ENCODE measurements at regions not wholly inside any gene's neighbourhood (a gene's known extent, or its start where the extent isn't known, plus 50 kb on each side); places are given as distances from the start of the nearest gene placed in this dataset.
"Not testable (repeated sequence)": the region's sequence is repeated elsewhere in the genome, so short reads cannot be mapped to it uniquely, and the experiment has no call there.

GRCh38 chr13:108077284-108077683 is 138.1 kb downstream of the LIG4 start:
- no peak for DNase-seq (ENCODE audit: low spot score)

GRCh38 chr13:108074429-108074828 is 140.9 kb downstream of the LIG4 start:
- not testable (repeated sequence) for DNase-seq (ENCODE audit: low spot score)

GRCh38 chr13:108070925-108071324 is 144.4 kb downstream of the LIG4 start:
- DNase-seq (ENCODE audit: low spot score), result no peak

GRCh38 chr13:108070491-108070890 is 144.8 kb downstream of the LIG4 start:
- DNase-seq (ENCODE audit: low spot score), result no peak

GRCh38 chr13:108069521-108070210 is 145.7 kb downstream of the LIG4 start:
- DNase-seq (ENCODE audit: low spot score), result no peak

GRCh38 chr13:108064372-108064771 is 151.0 kb downstream of the LIG4 start:
- DNase-seq (ENCODE audit: low spot score), result not testable (repeated sequence)

- no peak for DNase-seq (ENCODE audit: low spot score)
These were observed 155.2 kb downstream of the LIG4 start for GRCh38 chr13:108060111-108060510.

- no peak for DNase-seq (ENCODE audit: low spot score)
These were observed 159.1 kb downstream of the LIG4 start for GRCh38 chr13:108056278-108056677.

- DNase-seq (ENCODE audit: low spot score), result no peak
These were observed 166.1 kb downstream of the LIG4 start for GRCh38 chr13:108049211-108049610.

- no peak for DNase-seq (ENCODE audit: low spot score)
These were observed 170.4 kb downstream of the LIG4 start for GRCh38 chr13:108044954-108045353.

- not testable (repeated sequence) for DNase-seq (ENCODE audit: low spot score)
These were observed 172.5 kb downstream of the LIG4 start for GRCh38 chr13:108042866-108043265.

GRCh38 chr13:108037348-108037747 is 178.0 kb downstream of the LIG4 start:
- no peak for DNase-seq (ENCODE audit: low spot score)

GRCh38 chr13:108036411-108036932 is 178.9 kb downstream of the LIG4 start:
- no peak for DNase-seq (ENCODE audit: low spot score)

- DNase-seq (ENCODE audit: low spot score), result no peak
These were observed 180.4 kb downstream of the LIG4 start for GRCh38 chr13:108034909-108035410.

GRCh38 chr13:108033800-108034707 is 181.3 kb downstream of the LIG4 start:
- no peak for DNase-seq (ENCODE audit: low spot score)

- DNase-seq (ENCODE audit: low spot score), result no peak
These were observed 183.5 kb downstream of the LIG4 start for GRCh38 chr13:108031865-108032264.

GRCh38 chr13:108030769-108031168 is 184.6 kb downstream of the LIG4 start:
- no peak for DNase-seq (ENCODE audit: low spot score)

GRCh38 chr13:108026680-108027410 is 188.5 kb downstream of the LIG4 start:
- no peak for DNase-seq (ENCODE audit: low spot score)

- DNase-seq (ENCODE audit: low spot score), result no peak
These were observed 195.3 kb downstream of the LIG4 start for GRCh38 chr13:108020027-108020426.

- DNase-seq (ENCODE audit: low spot score), result no peak
These were observed 196.9 kb downstream of the LIG4 start for GRCh38 chr13:108018371-108018870.

GRCh38 chr13:108006619-108007018 is 208.7 kb downstream of the LIG4 start:
- no peak for DNase-seq (ENCODE audit: low spot score)

GRCh38 chr13:108005231-108005630 is 210.1 kb downstream of the LIG4 start:
- DNase-seq (ENCODE audit: low spot score), result no peak
